ENCODE measurements at regions not wholly inside any gene's neighbourhood (a gene's known extent, or its start where the extent isn't known, plus 50 kb on each side); places are given as distances from the start of the nearest gene placed in this dataset.

GRCh38 chr15:29891096-29891457 lies 68.8 kb upstream of the TJP1 start:
- Histone ChIP-seq H3K27me3 (replicated peaks; ENCODE audit: insufficient read depth) (no peaks in the 10 kb centered on the region), H3K36me3 (no peaks in the 10 kb centered on the region), H3K4me1 (ENCODE audit: control insufficient read depth in 1 of 2, low read depth in 2 of 2) (no peaks in the 10 kb centered on the region), H3K27ac (no peak overlapping the region), H3K4me3 (no peak overlapping the region), H3K9me3 (no peaks in the 10 kb centered on the region)
- DNase-seq (ENCODE audit: low spot score) (no peak), ATAC-seq (ENCODE audit: insufficient number of reproducible peaks, low FRiP score, low read depth) (no peak)
- TF ChIP-seq CTCF (IDR thresholded peaks at IDR 0.05) = no peak

DNA sequence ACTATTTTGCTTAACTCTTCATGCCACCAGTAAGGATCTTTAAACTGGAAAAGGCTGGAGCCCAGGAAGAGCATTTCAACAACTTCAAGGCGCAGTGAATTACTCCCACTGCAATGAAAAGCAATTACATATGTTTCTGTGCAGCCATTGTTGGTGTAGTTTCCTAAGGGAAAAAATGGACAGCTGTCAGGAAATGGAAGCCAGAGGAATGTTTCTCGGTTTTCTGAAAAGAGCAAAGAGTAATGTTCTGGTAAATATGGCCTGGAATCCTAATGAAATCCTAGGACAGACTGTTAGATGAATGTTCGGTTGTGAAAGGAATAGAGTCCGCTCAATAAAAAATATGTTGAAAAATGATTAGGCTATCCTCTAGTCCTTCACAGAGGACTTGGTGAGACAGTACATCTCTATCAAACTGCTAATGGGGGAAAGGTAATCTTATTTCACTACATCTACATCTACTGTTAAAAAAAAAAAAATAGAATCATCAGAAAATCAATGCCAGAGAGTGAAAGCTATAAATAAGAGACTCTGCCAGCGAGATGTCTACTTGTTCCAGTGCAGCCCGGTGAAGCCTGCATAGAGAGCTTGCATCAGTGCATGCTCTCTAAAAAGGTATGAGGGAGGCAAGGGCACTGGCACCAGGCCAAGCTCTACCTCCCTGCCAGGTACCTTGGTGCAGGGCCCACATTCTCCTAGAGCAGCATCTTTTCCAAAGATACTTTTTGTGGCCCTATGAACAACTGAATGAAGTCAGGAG lies 68.2 kb upstream of the TJP1 start:
- ATAC-seq (ENCODE audit: insufficient number of reproducible peaks, low FRiP score, low read depth) = no peak
- no peak overlapping the region for H3K4me3 ChIP-seq
- DNase-seq (ENCODE audit: low spot score) = no peak
- H3K4me1 ChIP-seq (ENCODE audit: control insufficient read depth in 1 of 2, low read depth in 2 of 2) = no peaks in the 10 kb centered on the region
- TF ChIP-seq CTCF (IDR thresholded peaks at IDR 0.05) = no peak
- H3K27ac ChIP-seq = no peak overlapping the region
- H3K9me3 ChIP-seq = no peaks in the 10 kb centered on the region
- H3K36me3 ChIP-seq = no peaks in the 10 kb centered on the region
- H3K27me3 ChIP-seq (replicated peaks; ENCODE audit: insufficient read depth) = no peaks in the 10 kb centered on the region

DNA sequence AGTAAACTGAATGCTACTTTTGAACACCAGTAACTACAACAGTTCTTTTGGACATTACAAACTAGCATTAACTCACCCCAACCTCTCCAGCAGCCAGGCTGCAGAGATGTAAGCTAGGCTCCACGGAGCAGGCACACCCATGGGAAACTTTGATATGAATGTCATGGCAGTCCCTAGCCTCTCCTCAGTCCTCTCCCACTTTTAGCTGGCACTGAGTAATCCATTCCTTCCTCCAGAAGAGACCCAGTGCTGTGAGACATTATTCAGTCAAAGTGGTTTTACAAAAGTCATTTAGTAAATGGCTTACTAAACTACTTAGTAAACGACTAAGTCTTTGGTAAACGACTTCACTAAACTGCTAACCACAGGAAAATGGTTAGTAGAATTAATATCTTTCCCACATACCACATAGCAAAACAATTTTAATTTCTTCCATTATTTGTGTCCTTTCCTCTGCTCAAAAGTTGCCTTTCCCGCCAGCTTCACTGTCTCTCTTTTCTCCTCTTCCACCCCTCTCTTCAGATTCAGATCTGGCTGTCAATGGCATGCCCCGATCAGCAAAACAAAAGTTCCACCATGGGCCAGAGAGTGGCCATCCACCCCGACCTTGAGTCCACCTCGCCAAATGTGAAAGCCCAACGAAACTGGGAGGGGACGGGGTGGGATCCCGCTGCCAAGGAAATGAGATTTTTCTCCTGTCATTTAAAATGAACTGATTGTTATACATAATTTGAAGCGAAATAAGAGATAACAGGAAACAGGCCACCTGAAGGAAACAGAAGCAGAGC lies 67.5 kb upstream of the TJP1 start:
- Histone ChIP-seq H3K27me3 (replicated peaks; ENCODE audit: insufficient read depth) (no peaks in the 10 kb centered on the region), H3K4me1 (ENCODE audit: control insufficient read depth in 1 of 2, low read depth in 2 of 2) (no peaks in the 10 kb centered on the region), H3K36me3 (no peaks in the 10 kb centered on the region), H3K9me3 (no peaks in the 10 kb centered on the region), H3K4me3 (no peak overlapping the region), H3K27ac (no peak overlapping the region)
- ATAC-seq (ENCODE audit: insufficient number of reproducible peaks, low FRiP score, low read depth) (no peak), DNase-seq (ENCODE audit: low spot score) (no peak)
- TF ChIP-seq CTCF (IDR thresholded peaks at IDR 0.05) = no peak

DNA sequence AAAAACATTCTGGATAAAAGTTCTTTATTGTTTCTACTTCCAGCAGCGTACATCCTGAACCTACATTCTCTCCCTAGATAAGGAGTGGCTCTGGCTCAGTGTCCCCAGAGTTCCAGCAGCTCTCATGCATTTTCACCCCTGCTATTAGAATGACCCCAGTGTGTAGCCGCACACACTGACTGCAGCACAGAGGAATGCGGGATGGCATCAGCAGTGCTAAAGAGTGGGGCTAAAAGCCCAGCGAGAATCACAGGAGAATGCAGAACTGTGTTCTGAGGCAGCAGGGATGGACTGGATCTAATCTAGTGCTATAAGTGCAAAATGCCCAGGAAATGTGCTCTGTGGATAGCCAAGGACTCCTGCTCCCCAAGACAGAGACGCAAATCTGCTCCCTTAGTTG lies 66.4 kb upstream of the TJP1 start:
- no peaks in the 10 kb centered on the region for H3K36me3 ChIP-seq
- no peaks in the 10 kb centered on the region for H3K4me1 ChIP-seq (ENCODE audit: control insufficient read depth in 1 of 2, low read depth in 2 of 2)
- ATAC-seq (ENCODE audit: insufficient number of reproducible peaks, low FRiP score, low read depth) = no peak
- no peaks in the 10 kb centered on the region for H3K27me3 ChIP-seq (replicated peaks; ENCODE audit: insufficient read depth)
- H3K27ac ChIP-seq = no peak overlapping the region
- DNase-seq (ENCODE audit: low spot score) = no peak
- H3K9me3 ChIP-seq = no peaks in the 10 kb centered on the region
- H3K4me3 ChIP-seq = no peak overlapping the region
- TF ChIP-seq CTCF (IDR thresholded peaks at IDR 0.05) = no peak

DNA sequence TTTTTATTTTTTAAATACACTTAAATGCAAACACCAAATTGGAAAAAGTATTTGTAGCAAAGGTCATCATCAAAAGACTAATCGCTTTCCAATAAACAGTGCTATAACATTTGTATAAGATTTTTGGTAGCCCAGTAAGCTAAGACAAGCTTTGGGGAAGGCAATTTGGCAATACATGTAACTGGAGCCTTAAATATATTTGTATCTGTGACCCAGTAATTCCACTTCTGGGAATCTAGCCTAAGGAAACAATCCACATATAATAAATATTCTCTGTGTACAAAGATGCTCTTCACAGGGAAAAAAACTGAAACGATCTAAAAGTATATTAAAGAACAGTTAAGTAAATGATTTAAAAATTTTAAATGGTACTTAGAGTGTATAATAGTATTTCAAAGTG lies 65.5 kb upstream of the TJP1 start:
- DNase-seq (ENCODE audit: low spot score) (no peak), ATAC-seq (ENCODE audit: insufficient number of reproducible peaks, low FRiP score, low read depth) (no peak)
- TF ChIP-seq CTCF (IDR thresholded peaks at IDR 0.05) = no peak
- Histone ChIP-seq H3K27ac (no peak overlapping the region), H3K27me3 (replicated peaks; ENCODE audit: insufficient read depth) (no peaks in the 10 kb centered on the region), H3K4me1 (ENCODE audit: control insufficient read depth in 1 of 2, low read depth in 2 of 2) (peaks cover 8% of the 10 kb centered on the region in 2 donors), H3K36me3 (no peaks in the 10 kb centered on the region), H3K4me3 (no peak overlapping the region), H3K9me3 (no peaks in the 10 kb centered on the region)

Data from thoracic aorta (tissue), 2 donors.